ENCODE measurements at regions not wholly inside any gene's neighbourhood (a gene's known extent, or its start where the extent isn't known, plus 50 kb on each side); places are given as distances from the start of the nearest gene placed in this dataset.

DNA sequence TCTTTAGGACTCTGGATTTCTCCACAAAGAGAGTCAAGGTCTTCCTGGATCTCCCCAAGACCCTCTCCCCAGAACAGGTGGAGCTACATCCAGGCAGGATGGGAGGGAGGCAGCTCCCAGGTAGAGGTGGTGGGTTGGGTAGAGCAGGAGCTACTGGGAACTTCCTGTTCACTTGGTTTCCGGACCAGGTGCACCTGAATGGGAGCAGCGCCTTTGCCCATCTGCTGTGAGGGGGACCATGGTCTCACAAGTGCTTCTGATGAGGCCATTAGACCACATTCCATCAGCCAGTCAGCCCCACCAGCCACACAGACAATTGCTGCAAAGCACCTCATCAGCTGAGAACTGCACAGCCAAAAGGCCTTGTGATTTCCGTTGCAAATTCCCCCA lies 188.8 kb downstream of the MATN1 start:
- intact Hi-C loops (cut with micrococcal nuclease; ENCODE audit: unreplicated experiment), result no loop called here
- CTCF ChIA-PET (ENCODE audit: low intra/inter-chr PET ratio, low total read pairs), result no interaction called here
- no peak for ATAC-seq
- Histone ChIP-seq H3K79me2 (ENCODE audit: insufficient read depth, low read length) (no peaks in the 10 kb centered on the region), H3K4me3 (replicated peaks in 1 of 3; ENCODE audit: insufficient read depth in 1 of 3, low read depth in 2 of 3, low read length in 3 of 3) (no peak overlapping the region), H3K9me3 (ENCODE audit: low read length) (no peaks in the 10 kb centered on the region), H2AFZ (ENCODE audit: low read length) (no peak overlapping the region), H3K27ac (ENCODE audit: extremely low read length, insufficient read depth, low read length) (no peak overlapping the region), H3K36me3 (replicated peaks in 1 of 2; ENCODE audit: control insufficient read depth in 1 of 2, insufficient read depth in 2 of 2, low read length in 2 of 2) (no peaks in the 10 kb centered on the region), H3K9ac (ENCODE audit: insufficient read depth, low read depth, low read length) (no peak overlapping the region), H3K27me3 (ENCODE audit: control insufficient read depth in 1 of 2, insufficient read depth in 2 of 2, low read length in 2 of 2) (no peaks in the 10 kb centered on the region), H4K20me1 (ENCODE audit: insufficient read depth, low read length) (no peaks in the 10 kb centered on the region), H3K4me2 (ENCODE audit: low read depth, low read length) (no peak overlapping the region), H3K4me1 (ENCODE audit: insufficient read depth, low read length) (no peaks in the 10 kb centered on the region)
- WGBS (ENCODE audit: low lambda C conversion rate), result 17% methylated on average over 1 of the region's 3 CpGs
- POLR2A ChIA-PET, result no interaction called here
- no peak for DNase-seq (ENCODE audit: low spot score)
- FAIRE-seq, result no peak
- in situ Hi-C loops (cut with HindIII; ENCODE audit: extremely low pct_ligation_motif_present, low pct_unique_long_range_greater_than_20kb), result no loop called here
- BruUV-seq (replicated peaks), result no TSS peak
- TF ChIP-seq POLR2G (IDR thresholded peaks at IDR 0.05; ENCODE audit: low read depth, low read length) (no peak), ADNP (CRISPR knock-in tag; IDR thresholded peaks at IDR 0.05) (no peak), YY1 (IDR thresholded peaks at IDR 0.05; ENCODE audit: insufficient read depth, insufficient replicate concordance, low read depth, low read length) (no peak), PCBP2 (optimal IDR thresholded peaks at IDR 0.05; ENCODE audit: low read depth, low read length, poor library complexity, severe bottlenecking) (no peak), XBP1 (CRISPR knock-in tag; IDR thresholded peaks at IDR 0.05) (no peak), AKAP8 (CRISPR knock-in tag; IDR thresholded peaks at IDR 0.05) (no peak), ZNF598 (CRISPR knock-in tag; IDR thresholded peaks at IDR 0.05; ENCODE audit: borderline replicate concordance) (no peak), MATR3 (CRISPR knock-in tag; IDR thresholded peaks at IDR 0.05) (no peak), NR2C2 (CRISPR knock-in tag; IDR thresholded peaks at IDR 0.05; ENCODE audit: borderline replicate concordance) (no peak), ZNF552 (CRISPR knock-in tag; IDR thresholded peaks at IDR 0.05; ENCODE audit: borderline replicate concordance) (no peak), RFX5 (IDR thresholded peaks at IDR 0.05; ENCODE audit: low read depth, low read length) (no peak), HNRNPK (IDR thresholded peaks at IDR 0.05; ENCODE audit: low read depth, low read length, poor library complexity, severe bottlenecking) (no peak)
- TF ChIP-seq, protein P1, sequence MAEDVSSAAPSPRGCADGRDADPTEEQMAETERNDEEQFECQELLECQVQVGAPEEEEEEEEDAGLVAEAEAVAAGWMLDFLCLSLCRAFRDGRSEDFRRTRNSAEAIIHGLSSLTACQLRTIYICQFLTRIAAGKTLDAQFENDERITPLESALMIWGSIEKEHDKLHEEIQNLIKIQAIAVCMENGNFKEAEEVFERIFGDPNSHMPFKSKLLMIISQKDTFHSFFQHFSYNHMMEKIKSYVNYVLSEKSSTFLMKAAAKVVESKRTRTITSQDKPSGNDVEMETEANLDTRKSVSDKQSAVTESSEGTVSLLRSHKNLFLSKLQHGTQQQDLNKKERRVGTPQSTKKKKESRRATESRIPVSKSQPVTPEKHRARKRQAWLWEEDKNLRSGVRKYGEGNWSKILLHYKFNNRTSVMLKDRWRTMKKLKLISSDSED (CRISPR knock-in tag; IDR thresholded peaks at IDR 0.05), result no peak
- TF ChIP-seq, protein P2, sequence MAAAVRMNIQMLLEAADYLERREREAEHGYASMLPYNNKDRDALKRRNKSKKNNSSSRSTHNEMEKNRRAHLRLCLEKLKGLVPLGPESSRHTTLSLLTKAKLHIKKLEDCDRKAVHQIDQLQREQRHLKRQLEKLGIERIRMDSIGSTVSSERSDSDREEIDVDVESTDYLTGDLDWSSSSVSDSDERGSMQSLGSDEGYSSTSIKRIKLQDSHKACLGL (CRISPR knock-in tag; IDR thresholded peaks at IDR 0.05), result no peak
- TF ChIP-seq, protein P3, sequence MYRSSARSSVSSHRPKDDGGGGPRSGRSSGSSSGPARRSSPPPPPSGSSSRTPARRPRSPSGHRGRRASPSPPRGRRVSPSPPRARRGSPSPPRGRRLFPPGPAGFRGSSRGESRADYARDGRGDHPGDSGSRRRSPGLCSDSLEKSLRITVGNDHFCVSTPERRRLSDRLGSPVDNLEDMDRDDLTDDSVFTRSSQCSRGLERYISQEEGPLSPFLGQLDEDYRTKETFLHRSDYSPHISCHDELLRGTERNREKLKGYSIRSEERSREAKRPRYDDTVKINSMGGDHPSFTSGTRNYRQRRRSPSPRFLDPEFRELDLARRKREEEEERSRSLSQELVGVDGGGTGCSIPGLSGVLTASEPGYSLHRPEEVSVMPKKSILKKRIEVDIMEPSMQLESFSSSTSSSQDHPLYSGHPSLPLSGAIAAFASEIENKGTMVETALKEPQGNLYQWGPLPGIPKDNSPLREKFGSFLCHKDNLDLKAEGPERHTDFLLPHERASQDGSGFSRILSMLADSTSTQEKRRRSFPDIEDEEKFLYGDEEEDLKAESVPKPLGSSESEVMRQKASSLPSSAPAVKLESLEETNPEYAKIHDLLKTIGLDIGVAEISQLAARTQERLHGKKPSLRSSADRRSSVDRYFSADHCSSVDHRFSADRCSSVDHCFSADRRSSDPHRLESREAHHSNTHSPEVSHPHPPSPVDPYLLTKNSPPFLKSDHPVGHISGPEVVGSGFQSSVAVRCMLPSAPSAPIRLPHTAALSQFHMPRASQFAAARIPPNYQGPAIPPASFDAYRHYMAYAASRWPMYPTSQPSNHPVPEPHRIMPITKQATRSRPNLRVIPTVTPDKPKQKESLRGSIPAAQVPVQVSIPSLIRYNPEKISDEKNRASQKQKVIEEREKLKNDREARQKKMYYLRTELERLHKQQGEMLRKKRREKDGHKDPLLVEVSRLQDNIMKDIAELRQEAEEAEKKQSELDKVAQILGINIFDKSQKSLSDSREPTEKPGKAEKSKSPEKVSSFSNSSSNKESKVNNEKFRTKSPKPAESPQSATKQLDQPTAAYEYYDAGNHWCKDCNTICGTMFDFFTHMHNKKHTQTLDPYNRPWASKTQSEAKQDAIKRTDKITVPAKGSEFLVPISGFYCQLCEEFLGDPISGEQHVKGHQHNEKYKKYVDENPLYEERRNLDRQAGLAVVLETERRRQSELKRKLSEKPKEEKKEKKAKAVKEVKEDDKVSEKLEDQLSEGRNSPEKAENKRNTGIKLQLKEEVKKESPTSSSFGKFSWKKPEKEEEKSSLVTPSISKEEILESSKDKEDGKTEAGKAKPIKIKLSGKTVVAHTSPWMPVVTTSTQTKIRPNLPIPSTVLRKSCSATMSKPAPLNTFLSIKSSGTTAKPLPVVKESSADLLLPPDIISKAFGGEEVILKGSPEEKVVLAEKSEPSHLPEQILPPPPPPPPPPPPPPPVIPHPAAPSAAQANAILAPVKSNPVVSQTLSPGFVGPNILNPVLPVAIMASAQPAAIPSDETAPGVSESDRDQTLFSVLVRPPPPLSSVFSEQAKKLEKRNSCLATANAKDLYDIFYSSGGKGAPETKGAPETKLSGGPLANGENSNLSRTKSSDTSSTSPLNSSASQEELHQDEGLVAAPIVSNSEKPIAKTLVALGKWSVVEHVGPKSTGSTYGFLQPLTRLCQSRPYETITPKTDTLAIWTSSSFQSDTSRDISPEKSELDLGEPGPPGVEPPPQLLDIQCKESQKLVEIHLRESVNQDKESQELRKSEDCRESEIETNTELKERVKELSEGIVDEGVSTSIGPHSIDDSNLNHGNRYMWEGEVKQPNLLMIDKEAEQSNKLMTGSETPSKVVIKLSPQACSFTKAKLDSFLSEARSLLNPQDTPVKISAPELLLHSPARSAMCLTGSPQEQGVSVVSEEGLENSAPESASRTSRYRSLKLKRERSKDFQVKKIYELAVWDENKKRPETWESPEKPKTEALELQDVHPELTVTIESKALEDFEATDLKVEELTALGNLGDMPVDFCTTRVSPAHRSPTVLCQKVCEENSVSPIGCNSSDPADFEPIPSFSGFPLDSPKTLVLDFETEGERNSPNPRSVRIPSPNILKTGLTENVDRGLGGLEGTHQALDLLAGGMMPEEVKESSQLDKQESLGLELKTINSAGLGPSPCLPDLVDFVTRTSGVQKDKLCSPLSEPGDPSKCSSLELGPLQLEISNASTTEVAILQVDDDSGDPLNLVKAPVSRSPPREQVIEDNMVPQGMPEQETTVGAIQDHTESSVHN (CRISPR knock-in tag; IDR thresholded peaks at IDR 0.05), result no peak
